K562 (cell line): ENCODE measurements at regions not wholly inside any gene's neighbourhood (a gene's known extent, or its start where the extent isn't known, plus 50 kb on each side); places are given as distances from the start of the nearest gene placed in this dataset.

ENCODE experiments used
- ATAC-seq: fragments of 200-7000 bp; cut with Tn5 transposase; 3 replicates; pipeline ENCODE4 v1.9.1; 2020; ENCODE audit warnings: moderate library complexity
- BruUV-seq: library from RNA; stranded (reverse); fragments of 400-500 nt; replicated peaks from 2 replicates; lab custom pipeline; 2021; lab: Mats Ljungman, UMichigan
- CTCF ChIA-PET: fragments of 300-600 bp; formaldehyde crosslinking; extraction: SDS; loops from one replicate; lab custom pipeline; 2021; ENCODE audit warnings: low intra/inter-chr PET ratio; lab: Yijun Ruan, JAX
- POLR2A ChIA-PET: fragments of 300-600, 350-650 bp; sonication (Branson Sonifier 250); formaldehyde crosslinking; extraction: SDS; loops from one replicate; lab custom pipeline; 2021; ENCODE audit warnings: antibody characterized with exemption, inconsistent platforms; lab: Yijun Ruan, JAX
- DNase-seq, 4 experiments: peaks; one replicate each; pipeline versions ENCODE4 v3.0.0 to v3.0.0-alpha.2; 2011 to 2018; ENCODE audit warnings: low spot score in 3 of 4, mixed read lengths in 3 of 4; ENCODE audit errors: extremely low read depth in 1 of 4
- FAIRE-seq: peaks from 2 replicates; lab custom pipeline; 2011; peaks lifted over from hg19 to GRCh38; lab: Jason Lieb, UNC
- H2AFZ ChIP-seq: 2 replicates; pipeline ENCODE4 v1.6.0; 2011; ENCODE audit warnings: low read depth, low read length, control low read depth, inconsistent platforms
- H3K27ac ChIP-seq: fragments of 200-600 bp; 3 replicates; pipeline ENCODE4 v1.8.0; 2011; ENCODE audit warnings: low read depth, mild to moderate bottlenecking, control low read depth, inconsistent platforms, low read length, moderate library complexity, mixed read lengths; ENCODE audit errors: extremely low read depth
- H3K27me3 ChIP-seq, 2 experiments: fragments of 300-600 bp in 1 of 2; 2 replicates in 1 of 2; 3 replicates in 1 of 2; pipeline versions ENCODE4 v1.6.0 to v1.8.0; 2011; ENCODE audit warnings: inconsistent platforms in 2 of 2, low read length in 2 of 2, mild to moderate bottlenecking in 1 of 2, mixed read lengths in 1 of 2, moderate library complexity in 1 of 2; ENCODE audit not compliant: control insufficient read depth in 2 of 2, insufficient read depth in 2 of 2
- H3K36me3 ChIP-seq: fragments of 300-600 bp; 3 replicates; pipeline ENCODE4 v1.8.0; 2011; ENCODE audit warnings: mild to moderate bottlenecking, low read length, inconsistent platforms; ENCODE audit not compliant: control insufficient read depth, insufficient read depth
- H3K4me1 ChIP-seq, 2 experiments: fragments of 200-600 bp in 1 of 2; replicated peaks in 1 of 2; 2 replicates in 1 of 2; 3 replicates in 1 of 2; pipeline versions ENCODE4 v1.5.1 to v1.8.0; 2011; ENCODE audit warnings: inconsistent platforms in 2 of 2, low read length in 2 of 2, mild to moderate bottlenecking in 1 of 2, mixed read lengths in 1 of 2, moderate library complexity in 1 of 2; ENCODE audit not compliant: control insufficient read depth in 2 of 2, insufficient read depth in 2 of 2
- H3K4me2 ChIP-seq: 2 replicates; pipeline ENCODE4 v1.6.1; 2011; ENCODE audit warnings: low read length, control low read depth, inconsistent platforms, mixed read lengths; ENCODE audit not compliant: insufficient read depth
- H3K4me3 ChIP-seq: fragments of 200-600 bp; sonication (generic), shearing (Covaris generic); 2 replicates; pipeline ENCODE4 v1.5.1; 2016; ENCODE audit warnings: control low read depth, inconsistent platforms
- H3K79me2 ChIP-seq: fragments of 200-600 bp; 3 replicates; pipeline ENCODE4 v1.8.0; 2011; ENCODE audit warnings: low read length, inconsistent platforms; ENCODE audit not compliant: control insufficient read depth, insufficient read depth
- H3K9ac ChIP-seq, 2 experiments: 2 replicates each; pipeline versions ENCODE4 v1.6.0 to v1.6.1; 2011; ENCODE audit warnings: low read depth in 2 of 2, low read length in 2 of 2, control low read depth in 1 of 2, inconsistent platforms in 1 of 2, mild to moderate bottlenecking in 1 of 2, mixed read lengths in 1 of 2; ENCODE audit not compliant: insufficient read depth in 1 of 2
- H3K9me1 ChIP-seq: one replicate; pipeline ENCODE4 v1.6.0; 2011; ENCODE audit warnings: inconsistent platforms, mild to moderate bottlenecking, low read length, moderate library complexity; ENCODE audit not compliant: control insufficient read depth, insufficient read depth
- H3K9me3 ChIP-seq: replicated peaks from 2 replicates; pipeline ENCODE4 v1.5.1; 2011; ENCODE audit warnings: low read depth, low read length, inconsistent platforms; ENCODE audit not compliant: control insufficient read depth, insufficient read depth
- H4K20me1 ChIP-seq: replicated peaks from 2 replicates; pipeline ENCODE4 v1.6.1; 2011; ENCODE audit warnings: low read length, inconsistent platforms, mixed read lengths; ENCODE audit not compliant: control insufficient read depth, insufficient read depth
- GABPA ChIP-seq: fragments of 200-800 bp; sonication (Bioruptor generic); conservative IDR thresholded peaks from 2 replicates; pipeline ENCODE4 v1.6.1; 2016; ENCODE audit warnings: low read depth, missing genetic modification characterization, missing compliant biosample characterization
- JUND ChIP-seq, 2 experiments: IDR thresholded peaks; 2 replicates in 1 of 2; 3 replicates in 1 of 2; pipeline ENCODE4 v1.6.1; 2011; ENCODE audit warnings: borderline replicate concordance in 2 of 2, low read depth in 2 of 2, low read length in 2 of 2, improper control_type of control experiment in 1 of 2, missing biosample characterization in 1 of 2, missing genetic modification characterization in 1 of 2, missing genetic modification reagents in 1 of 2
- PCBP2 ChIP-seq: fragments of 200-400 bp; formaldehyde crosslinking; IDR thresholded peaks from 2 replicates; pipeline ENCODE4 v1.6.1; 2018; ENCODE audit warnings: low read length, low read depth, mild to moderate bottlenecking, moderate library complexity; ENCODE audit not compliant: poor library complexity, severe bottlenecking
- PHF20 ChIP-seq: fragments of 450-650 bp; IDR thresholded peaks from 2 replicates; pipeline ENCODE4 v1.6.1; 2018; ENCODE audit not compliant: partially characterized antibody
- PHF8 ChIP-seq: fragments of 200-600 bp; sonication (generic); IDR thresholded peaks from 2 replicates; pipeline ENCODE4 v1.6.1; 2012; ENCODE audit warnings: mixed run types, mild to moderate bottlenecking, inconsistent platforms, low read length, moderate library complexity, borderline replicate concordance
- TCFL5 ChIP-seq: fragments of 250-450 bp; sonication (Bioruptor Pico); conservative IDR thresholded peaks from 2 replicates; pipeline ENCODE4 v1.6.1; 2021; ENCODE audit warnings: mild to moderate bottlenecking, moderate library complexity, matching md5 sums
- ZFP30 ChIP-seq: fragments of 250-450 bp; sonication (Bioruptor Pico); IDR thresholded peaks from 2 replicates; pipeline ENCODE4 v1.8.0; 2022; ENCODE audit warnings: moderate library complexity, mild to moderate bottlenecking, inconsistent platforms, borderline replicate concordance
- ZNF232 ChIP-seq: sonication (generic); formaldehyde crosslinking; IDR thresholded peaks from 2 replicates; pipeline ENCODE4 v1.8.0; 2022; ENCODE audit warnings: mild to moderate bottlenecking, missing genetic modification reagents
- in situ Hi-C: fragments of 300-500 bp; cut with MboI; formaldehyde crosslinking; loops from 4 replicates; pipeline ENCODE4 v1.15.0; 2018; ENCODE audit warnings: inconsistent platforms, mixed read lengths
- intact Hi-C: fragments of 100-400 bp; cut with micrococcal nuclease; formaldehyde crosslinking; loops from 2 replicates; pipeline ENCODE4 v1.14.2; 2022
- TF ChIP-seq, protein P1 (sequence below): sonication (generic); formaldehyde crosslinking; IDR thresholded peaks from 2 replicates; pipeline ENCODE4 v1.8.1; 2023; ENCODE audit warnings: mild to moderate bottlenecking, missing genetic modification reagents
- TF ChIP-seq, protein P2 (sequence below): fragments of 450-650 bp; IDR thresholded peaks from 2 replicates; pipeline ENCODE4 v1.6.1; 2016; ENCODE audit warnings: low read depth

- no peak for TF ChIP-seq JUND (IDR thresholded peaks at IDR 0.05; ENCODE audit: borderline replicate concordance, low read depth, low read length)
- TF ChIP-seq JUND (tag; IDR thresholded peaks at IDR 0.05; ENCODE audit: borderline replicate concordance, low read depth, low read length): no peak
- no peak for TF ChIP-seq PHF20
- no peak for TF ChIP-seq GABPA (tag)
- no peak for TF ChIP-seq TCFL5 (CRISPR knock-in tag)
- TF ChIP-seq, protein P1, sequence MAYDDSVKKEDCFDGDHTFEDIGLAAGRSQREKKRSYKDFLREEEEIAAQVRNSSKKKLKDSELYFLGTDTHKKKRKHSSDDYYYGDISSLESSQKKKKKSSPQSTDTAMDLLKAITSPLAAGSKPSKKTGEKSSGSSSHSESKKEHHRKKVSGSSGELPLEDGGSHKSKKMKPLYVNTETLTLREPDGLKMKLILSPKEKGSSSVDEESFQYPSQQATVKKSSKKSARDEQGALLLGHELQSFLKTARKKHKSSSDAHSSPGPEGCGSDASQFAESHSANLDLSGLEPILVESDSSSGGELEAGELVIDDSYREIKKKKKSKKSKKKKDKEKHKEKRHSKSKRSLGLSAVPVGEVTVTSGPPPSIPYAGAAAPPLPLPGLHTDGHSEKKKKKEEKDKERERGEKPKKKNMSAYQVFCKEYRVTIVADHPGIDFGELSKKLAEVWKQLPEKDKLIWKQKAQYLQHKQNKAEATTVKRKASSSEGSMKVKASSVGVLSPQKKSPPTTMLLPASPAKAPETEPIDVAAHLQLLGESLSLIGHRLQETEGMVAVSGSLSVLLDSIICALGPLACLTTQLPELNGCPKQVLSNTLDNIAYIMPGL (CRISPR knock-in tag): no peak
- TF ChIP-seq PCBP2: no peak
- TF ChIP-seq, all 486 proteins: peak for 0
Observed at GRCh38 chr2:151120011-151120410, 141.7 kb downstream of the RBM43 start (continued).

DNA sequence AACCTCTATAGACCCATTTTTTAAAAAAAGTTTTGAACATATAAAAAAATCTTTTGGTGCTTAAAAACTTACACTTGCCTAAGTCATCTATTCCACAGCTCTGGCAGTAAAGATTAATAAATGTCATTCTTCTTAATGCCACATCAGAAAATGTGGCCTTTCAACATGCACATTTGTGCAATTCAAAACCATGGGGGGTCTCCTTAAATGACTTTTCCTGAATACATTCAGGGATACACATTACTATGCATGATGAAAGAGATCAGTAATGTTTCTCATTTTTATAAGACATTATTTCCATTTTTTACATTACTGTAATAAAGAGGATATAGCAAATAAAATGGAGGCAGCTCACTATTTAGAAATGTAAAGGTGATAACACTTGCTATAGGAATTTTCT, 142.3 kb downstream of the RBM43 start:
- intact Hi-C loops: no loop called here
- no TSS peak for BruUV-seq
- TF ChIP-seq, protein P2, sequence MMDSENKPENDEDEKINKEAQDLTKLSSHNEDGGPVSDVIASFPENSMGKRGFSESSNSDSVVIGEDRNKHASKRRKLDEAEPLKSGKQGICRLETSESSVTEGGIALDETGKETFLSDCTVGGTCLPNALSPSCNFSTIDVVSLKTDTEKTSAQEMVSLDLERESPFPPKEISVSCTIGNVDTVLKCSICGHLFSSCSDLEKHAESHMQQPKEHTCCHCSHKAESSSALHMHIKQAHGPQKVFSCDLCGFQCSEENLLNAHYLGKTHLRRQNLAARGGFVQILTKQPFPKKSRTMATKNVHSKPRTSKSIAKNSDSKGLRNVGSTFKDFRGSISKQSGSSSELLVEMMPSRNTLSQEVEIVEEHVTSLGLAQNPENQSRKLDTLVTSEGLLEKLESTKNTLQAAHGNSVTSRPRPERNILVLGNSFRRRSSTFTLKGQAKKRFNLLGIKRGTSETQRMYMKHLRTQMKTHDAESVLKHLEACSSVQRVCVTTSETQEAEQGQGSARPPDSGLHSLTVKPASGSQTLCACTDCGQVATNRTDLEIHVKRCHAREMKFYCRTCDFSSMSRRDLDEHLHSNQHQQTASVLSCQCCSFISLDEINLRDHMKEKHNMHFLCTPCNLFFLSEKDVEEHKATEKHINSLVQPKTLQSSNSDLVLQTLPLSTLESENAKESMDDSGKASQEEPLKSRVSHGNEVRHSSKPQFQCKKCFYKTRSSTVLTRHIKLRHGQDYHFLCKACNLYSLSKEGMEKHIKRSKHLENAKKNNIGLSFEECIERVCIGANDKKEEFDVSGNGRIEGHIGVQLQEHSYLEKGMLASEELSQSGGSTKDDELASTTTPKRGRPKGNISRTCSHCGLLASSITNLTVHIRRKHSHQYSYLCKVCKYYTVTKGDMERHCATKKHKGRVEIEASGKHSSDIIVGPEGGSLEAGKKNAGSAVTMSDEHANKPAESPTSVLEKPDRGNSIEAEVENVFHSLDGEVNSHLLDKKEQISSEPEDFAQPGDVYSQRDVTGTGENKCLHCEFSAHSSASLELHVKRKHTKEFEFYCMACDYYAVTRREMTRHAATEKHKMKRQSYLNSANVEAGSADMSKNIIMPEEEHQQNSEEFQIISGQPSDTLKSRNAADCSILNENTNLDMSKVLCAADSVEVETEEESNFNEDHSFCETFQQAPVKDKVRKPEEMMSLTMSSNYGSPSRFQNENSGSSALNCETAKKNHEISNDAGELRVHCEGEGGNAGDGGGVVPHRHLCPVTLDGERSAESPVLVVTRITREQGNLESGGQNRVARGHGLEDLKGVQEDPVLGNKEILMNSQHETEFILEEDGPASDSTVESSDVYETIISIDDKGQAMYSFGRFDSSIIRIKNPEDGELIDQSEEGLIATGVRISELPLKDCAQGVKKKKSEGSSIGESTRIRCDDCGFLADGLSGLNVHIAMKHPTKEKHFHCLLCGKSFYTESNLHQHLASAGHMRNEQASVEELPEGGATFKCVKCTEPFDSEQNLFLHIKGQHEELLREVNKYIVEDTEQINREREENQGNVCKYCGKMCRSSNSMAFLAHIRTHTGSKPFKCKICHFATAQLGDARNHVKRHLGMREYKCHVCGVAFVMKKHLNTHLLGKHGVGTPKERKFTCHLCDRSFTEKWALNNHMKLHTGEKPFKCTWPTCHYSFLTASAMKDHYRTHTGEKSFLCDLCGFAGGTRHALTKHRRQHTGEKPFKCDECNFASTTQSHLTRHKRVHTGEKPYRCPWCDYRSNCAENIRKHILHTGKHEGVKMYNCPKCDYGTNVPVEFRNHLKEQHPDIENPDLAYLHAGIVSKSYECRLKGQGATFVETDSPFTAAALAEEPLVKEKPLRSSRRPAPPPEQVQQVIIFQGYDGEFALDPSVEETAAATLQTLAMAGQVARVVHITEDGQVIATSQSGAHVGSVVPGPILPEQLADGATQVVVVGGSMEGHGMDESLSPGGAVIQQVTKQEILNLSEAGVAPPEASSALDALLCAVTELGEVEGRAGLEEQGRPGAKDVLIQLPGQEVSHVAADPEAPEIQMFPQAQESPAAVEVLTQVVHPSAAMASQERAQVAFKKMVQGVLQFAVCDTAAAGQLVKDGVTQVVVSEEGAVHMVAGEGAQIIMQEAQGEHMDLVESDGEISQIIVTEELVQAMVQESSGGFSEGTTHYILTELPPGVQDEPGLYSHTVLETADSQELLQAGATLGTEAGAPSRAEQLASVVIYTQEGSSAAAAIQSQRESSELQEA: no peak
- TF ChIP-seq ZFP30 (CRISPR knock-in tag): no peak
- TF ChIP-seq PHF8: no peak
- TF ChIP-seq ZNF232 (CRISPR knock-in tag): no peak
- TF ChIP-seq, all 486 proteins: peak for 0
- Histone ChIP-seq H3K36me3 (no peaks in the 10 kb centered on the region), H2AFZ (no peak overlapping the region), H3K9me3 (no peaks in the 10 kb centered on the region), H3K4me1 (no peaks in the 10 kb centered on the region), H3K27ac (no peak overlapping the region), H3K4me3 (no peak overlapping the region), H3K4me2 (no peak overlapping the region), H3K27me3 (no peaks in the 10 kb centered on the region), H3K9me1 (no peaks in the 10 kb centered on the region), H3K79me2 (no peaks in the 10 kb centered on the region), H4K20me1 (no peaks in the 10 kb centered on the region), H3K9ac (no peak overlapping the region)
- FAIRE-seq (no peak), DNase-seq (no peak), ATAC-seq (no peak)
- CTCF ChIA-PET: no interaction called here
- POLR2A ChIA-PET: no interaction called here
- in situ Hi-C loops: no loop called here
